GM19324 (cell line): ENCODE measurements at regions not wholly inside any gene's neighbourhood (a gene's known extent, or its start where the extent isn't known, plus 50 kb on each side); places are given as distances from the start of the nearest gene placed in this dataset.
"Not testable (repeated sequence)": the region's sequence is repeated elsewhere in the genome, so short reads cannot be mapped to it uniquely, and the experiment has no call there.

Experiments used
- ATAC-seq: cut with Tn5 transposase; IDR thresholded peaks from one replicate; pipeline ENCODE4 v1.9.1; 2021; ENCODE audit warnings: mild to moderate bottlenecking, moderate library complexity; ENCODE audit not compliant: unreplicated experiment, low FRiP score

GRCh38 chr3:115251509-115251908, 104.4 kb upstream of the ZBTB20 start:
- no peak for ATAC-seq

- ATAC-seq = no peak
Measured at GRCh38 chr3:115252679-115253078, 105.6 kb upstream of the ZBTB20 start.

- no peak for ATAC-seq
Measured at GRCh38 chr3:115254492-115255196, 107.6 kb upstream of the ZBTB20 start.

GRCh38 chr3:115255197-115255585, 108.1 kb upstream of the ZBTB20 start:
- ATAC-seq = no peak

GRCh38 chr3:115270849-115271248, 123.8 kb upstream of the ZBTB20 start:
- no peak for ATAC-seq

GRCh38 chr3:115272036-115272824, 125.1 kb upstream of the ZBTB20 start:
- no peak for ATAC-seq

- no peak for ATAC-seq
Measured at GRCh38 chr3:115275896-115276295, 128.8 kb upstream of the ZBTB20 start.

- no peak for ATAC-seq
Measured at GRCh38 chr3:115279939-115280338, 132.9 kb upstream of the ZBTB20 start.

- ATAC-seq = no peak
Measured at GRCh38 chr3:115280506-115280905, 133.4 kb upstream of the ZBTB20 start.

GRCh38 chr3:115281697-115282675, 134.9 kb upstream of the ZBTB20 start:
- no peak for ATAC-seq

GRCh38 chr3:115284980-115285379, 137.9 kb upstream of the ZBTB20 start:
- no peak for ATAC-seq

GRCh38 chr3:115286529-115287197, 139.6 kb upstream of the ZBTB20 start:
- ATAC-seq = no peak

- ATAC-seq = no peak
Measured at GRCh38 chr3:115287198-115287597, 140.1 kb upstream of the ZBTB20 start.

- no peak for ATAC-seq
Measured at GRCh38 chr3:115292131-115292530, 145.0 kb upstream of the ZBTB20 start.

- no peak for ATAC-seq
Measured at GRCh38 chr3:115292677-115293165, 145.6 kb upstream of the ZBTB20 start.

- ATAC-seq = no peak
Measured at GRCh38 chr3:115293321-115293720, 146.2 kb upstream of the ZBTB20 start.

GRCh38 chr3:115301364-115301860, 154.3 kb upstream of the ZBTB20 start:
- ATAC-seq = no peak

- ATAC-seq = not testable (repeated sequence)
Measured at GRCh38 chr3:115317953-115318352, 170.9 kb upstream of the ZBTB20 start.

- ATAC-seq = no peak
Measured at GRCh38 chr3:115321400-115321805, 174.3 kb upstream of the ZBTB20 start.

GRCh38 chr3:115322901-115323300, 175.8 kb upstream of the ZBTB20 start:
- ATAC-seq = no peak
